NCI-H2171 (cell line): ENCODE measurements at regions not wholly inside any gene's neighbourhood (a gene's known extent, or its start where the extent isn't known, plus 50 kb on each side); places are given as distances from the start of the nearest gene placed in this dataset.
"Not testable (repeated sequence)": the region's sequence is repeated elsewhere in the genome, so short reads cannot be mapped to it uniquely, and the experiment has no call there.

ENCODE experiments used
- DNase-seq: peaks from one replicate; lab custom pipeline; 2025; lab: John Stamatoyannopoulos, UW

- DNase-seq, result no peak
Observed at GRCh38 chr2:209070262-209070661, 353.6 kb upstream of the MAP2 start.

GRCh38 chr2:209073151-209073550 lies 350.7 kb upstream of the MAP2 start:
- DNase-seq, result no peak

- no peak for DNase-seq
Observed at GRCh38 chr2:209074711-209075110, 349.1 kb upstream of the MAP2 start.

GRCh38 chr2:209076151-209076550 lies 347.7 kb upstream of the MAP2 start:
- no peak for DNase-seq

GRCh38 chr2:209086761-209087160 lies 337.1 kb upstream of the MAP2 start:
- no peak for DNase-seq

- no peak for DNase-seq
Observed at GRCh38 chr2:209091056-209091455, 332.8 kb upstream of the MAP2 start.

- no peak for DNase-seq
Observed at GRCh38 chr2:209094221-209094620, 329.6 kb upstream of the MAP2 start.

GRCh38 chr2:209095432-209095831 lies 328.4 kb upstream of the MAP2 start:
- DNase-seq, result no peak

- no peak for DNase-seq
Observed at GRCh38 chr2:209097168-209097567, 326.7 kb upstream of the MAP2 start.

- DNase-seq, result no peak
Observed at GRCh38 chr2:209102319-209102718, 321.5 kb upstream of the MAP2 start.

- DNase-seq, result no peak
Observed at GRCh38 chr2:209113026-209113425, 310.8 kb upstream of the MAP2 start.

GRCh38 chr2:209114588-209115240 lies 309.1 kb upstream of the MAP2 start:
- DNase-seq, result no peak

GRCh38 chr2:209121691-209122090 lies 302.2 kb upstream of the MAP2 start:
- DNase-seq, result no peak

- DNase-seq, result no peak
Observed at GRCh38 chr2:209125291-209125690, 298.6 kb upstream of the MAP2 start.

GRCh38 chr2:209138079-209138478 lies 285.8 kb upstream of the MAP2 start:
- no peak for DNase-seq

- no peak for DNase-seq
Observed at GRCh38 chr2:209141142-209141541, 282.7 kb upstream of the MAP2 start.

GRCh38 chr2:209141818-209142217 lies 282.0 kb upstream of the MAP2 start:
- no peak for DNase-seq

GRCh38 chr2:209145220-209145691 lies 278.6 kb upstream of the MAP2 start:
- not testable (repeated sequence) for DNase-seq

- DNase-seq, result no peak
Observed at GRCh38 chr2:209145941-209146681, 277.7 kb upstream of the MAP2 start.

GRCh38 chr2:209146682-209147320 lies 277.0 kb upstream of the MAP2 start:
- no peak for DNase-seq

- no peak for DNase-seq
Observed at GRCh38 chr2:209147981-209148380, 275.9 kb upstream of the MAP2 start.

- DNase-seq, result no peak
Observed at GRCh38 chr2:209160800-209161588, 262.9 kb upstream of the MAP2 start.
